H1 (cell line): ENCODE measurements at regions not wholly inside any gene's neighbourhood (a gene's known extent, or its start where the extent isn't known, plus 50 kb on each side); places are given as distances from the start of the nearest gene placed in this dataset.

Experiments used
- BRCA1 ChIP-seq: IDR thresholded peaks from 2 replicates; pipeline ENCODE4 v1.6.1; 2012; ENCODE audit warnings: low read depth, low read length, improper control_type of control experiment
- CTCF ChIP-seq, 3 experiments: IDR thresholded peaks; 1 replicate in 2 of 3; 2 replicates in 1 of 3; pipeline versions ENCODE4 v1.5.1 to v1.6.1; 2011; ENCODE audit warnings: low read length in 3 of 3, mild to moderate bottlenecking in 3 of 3, inconsistent platforms in 2 of 3, low read depth in 1 of 3, moderate library complexity in 1 of 3; ENCODE audit not compliant: insufficient read depth in 1 of 3; ENCODE audit errors: control extremely low read depth in 1 of 3
- EP300 ChIP-seq, 2 experiments: IDR thresholded peaks; 1 replicate in 1 of 2; 2 replicates in 1 of 2; pipeline ENCODE4 v1.6.1; 2011 to 2012; ENCODE audit warnings: low read depth in 2 of 2, low read length in 2 of 2, mild to moderate bottlenecking in 2 of 2, borderline replicate concordance in 1 of 2, inconsistent platforms in 1 of 2, moderate library complexity in 1 of 2
- JUND ChIP-seq: IDR thresholded peaks from 2 replicates; pipeline ENCODE4 v1.6.1; 2011; ENCODE audit warnings: mild to moderate bottlenecking, improper control_type of control experiment, low read length
- MAX ChIP-seq: IDR thresholded peaks from 2 replicates; pipeline ENCODE4 v1.6.1; 2012; ENCODE audit warnings: inconsistent platforms
- POLR2A ChIP-seq, 2 experiments: IDR thresholded peaks; 1 replicate in 1 of 2; 2 replicates in 1 of 2; pipeline ENCODE4 v1.6.1; 2011; ENCODE audit warnings: low read depth in 2 of 2, low read length in 2 of 2, mild to moderate bottlenecking in 2 of 2; ENCODE audit errors: control extremely low read depth in 1 of 2
- POLR2AphosphoS5 ChIP-seq: IDR thresholded peaks from 2 replicates; pipeline ENCODE4 v1.6.1; 2011; ENCODE audit warnings: low read depth, low read length
- RBBP5 ChIP-seq: IDR thresholded peaks from 2 replicates; pipeline ENCODE4 v1.7.1; 2012; ENCODE audit warnings: low read depth, mild to moderate bottlenecking, inconsistent platforms, low read length, moderate library complexity, borderline replicate concordance
- SIRT6 ChIP-seq: IDR thresholded peaks from one replicate; pipeline ENCODE4 v1.7.1; 2012; ENCODE audit warnings: low read length, inconsistent platforms
- TAF1 ChIP-seq: IDR thresholded peaks from 2 replicates; pipeline ENCODE4 v1.6.1; 2011; ENCODE audit warnings: mild to moderate bottlenecking, low read depth, low read length
- TEAD4 ChIP-seq: IDR thresholded peaks from 2 replicates; pipeline ENCODE4 v1.6.1; 2012; ENCODE audit warnings: low read depth, low read length, inconsistent platforms, mixed read lengths
- USF2 ChIP-seq: IDR thresholded peaks from 2 replicates; pipeline ENCODE4 v1.6.1; 2011; ENCODE audit warnings: low read length, improper control_type of control experiment
- YY1 ChIP-seq: IDR thresholded peaks from 2 replicates; pipeline ENCODE4 v1.6.1; 2011; ENCODE audit warnings: low read depth, mild to moderate bottlenecking, low read length

- TF ChIP-seq CTCF (IDR thresholded peaks at IDR 0.05; ENCODE audit: control extremely low read depth in 1 of 3, insufficient read depth in 1 of 3, low read depth in 1 of 3, low read length in 3 of 3) (no peak), POLR2A (IDR thresholded peaks at IDR 0.05; ENCODE audit: control extremely low read depth in 1 of 2, low read depth in 2 of 2, low read length in 2 of 2) (no peak), MAX (no peak), POLR2AphosphoS5 (no peak), USF2 (no peak), JUND (no peak), BRCA1 (no peak), SIRT6 (no peak), EP300 (IDR thresholded peaks at IDR 0.05; ENCODE audit: borderline replicate concordance in 1 of 2, low read depth in 2 of 2, low read length in 2 of 2) (no peak), RBBP5 (no peak), TEAD4 (no peak), YY1 (no peak), TAF1 (no peak)
Observed at GRCh38 chr18:10286580-10287150, 167.8 kb upstream of the APCDD1 start.
